GM12878 (cell line): ENCODE measurements at regions not wholly inside any gene's neighbourhood (a gene's known extent, or its start where the extent isn't known, plus 50 kb on each side); places are given as distances from the start of the nearest gene placed in this dataset.

ENCODE experiments used
- ATAC-seq: fragments of 200-7000 bp; cut with Tn5 transposase; 3 replicates; pipeline ENCODE4 v1.9.1; 2020; ENCODE audit warnings: mild to moderate bottlenecking, moderate library complexity
- BruUV-seq: library from RNA; stranded (reverse); fragments of 400-500 nt; replicated peaks from 2 replicates; lab custom pipeline; 2021; lab: Mats Ljungman, UMichigan
- CTCF ChIA-PET: fragments of 300-600 bp; sonication (Branson Sonifier 250); formaldehyde crosslinking; extraction: SDS; loops from one replicate; lab custom pipeline; 2021; ENCODE audit warnings: inconsistent platforms; lab: Yijun Ruan, JAX
- POLR2A ChIA-PET: fragments of 350-600 bp; formaldehyde crosslinking; extraction: SDS; loops from one replicate; lab custom pipeline; 2021; ENCODE audit warnings: inconsistent platforms; lab: Charles Lee
- RAD21 ChIA-PET: fragments of 300-600 bp; sonication (Branson Sonifier 250); formaldehyde crosslinking; loops from one replicate; lab custom pipeline; 2023; ENCODE audit warnings: antibody characterized with exemption; ENCODE audit not compliant: unreplicated experiment; lab: Charles Lee
- SMC1A ChIA-PET: fragments of 300-600 bp; sonication (Branson Sonifier 250); formaldehyde crosslinking; loops from one replicate; lab custom pipeline; 2023; ENCODE audit not compliant: unreplicated experiment, uncharacterized antibody; lab: Charles Lee
- DNase-seq: peaks from one replicate; pipeline ENCODE4 v3.0.0-alpha.2; 2011; ENCODE audit warnings: low read depth, low spot score
- FAIRE-seq: peaks from 3 replicates; lab custom pipeline; 2011; peaks lifted over from hg19 to GRCh38; lab: Jason Lieb, UNC
- H2AFZ ChIP-seq: 2 replicates; pipeline ENCODE4 v1.6.0; 2011; ENCODE audit warnings: low read depth, low read length, control low read depth; ENCODE audit not compliant: control insufficient read depth
- H3K27ac ChIP-seq: 2 replicates; pipeline ENCODE4 v1.5.1; 2011; ENCODE audit warnings: control low read depth; ENCODE audit not compliant: control insufficient read depth, insufficient read depth
- H3K27me3 ChIP-seq, 2 experiments: replicated peaks in 1 of 2; 2 replicates each; pipeline versions ENCODE4 v1.6.0 to v1.6.1; 2011; ENCODE audit warnings: low read length in 1 of 2; ENCODE audit not compliant: control insufficient read depth in 2 of 2, insufficient read depth in 2 of 2
- H3K36me3 ChIP-seq, 2 experiments: 2 replicates each; pipeline ENCODE4 v1.5.1; 2011; ENCODE audit warnings: low read length in 1 of 2; ENCODE audit not compliant: control insufficient read depth in 2 of 2, insufficient read depth in 2 of 2
- H3K4me1 ChIP-seq: 2 replicates; pipeline ENCODE4 v1.6.1; 2011; ENCODE audit warnings: mild to moderate bottlenecking, low read length, moderate library complexity, mixed read lengths; ENCODE audit not compliant: control insufficient read depth, insufficient read depth
- H3K4me2 ChIP-seq: 2 replicates; pipeline ENCODE4 v1.6.0; 2011; ENCODE audit warnings: control low read depth; ENCODE audit not compliant: control insufficient read depth, insufficient read depth
- H3K4me3 ChIP-seq: fragments of 200-600 bp; sonication (generic); 2 replicates; pipeline ENCODE4 v1.5.1; 2016
- H3K79me2 ChIP-seq: 2 replicates; pipeline ENCODE4 v1.6.0; 2011; ENCODE audit warnings: low read length; ENCODE audit not compliant: control insufficient read depth, insufficient read depth
- H3K9ac ChIP-seq: 2 replicates; pipeline ENCODE4 v1.8.0; 2011; ENCODE audit warnings: low read length, control low read depth, mixed read lengths; ENCODE audit not compliant: control insufficient read depth, insufficient read depth
- H3K9me3 ChIP-seq: replicated peaks from 3 replicates; pipeline ENCODE4 v1.5.1; 2011; ENCODE audit warnings: mild to moderate bottlenecking, low read length; ENCODE audit not compliant: control insufficient read depth, insufficient read depth
- H4K20me1 ChIP-seq: 2 replicates; pipeline ENCODE4 v1.6.0; 2011; ENCODE audit not compliant: control insufficient read depth, insufficient read depth
- CHD2 ChIP-seq: IDR thresholded peaks from 2 replicates; pipeline ENCODE4 v1.6.1; 2011; ENCODE audit warnings: low read depth, low read length, improper control_type of control experiment, borderline replicate concordance
- SPI1 ChIP-seq: IDR thresholded peaks from 2 replicates; pipeline ENCODE4 v1.6.1; 2011; ENCODE audit warnings: low read depth, mild to moderate bottlenecking, low read length, moderate library complexity, borderline replicate concordance; ENCODE audit not compliant: insufficient read depth
- TCF12 ChIP-seq: IDR thresholded peaks from 2 replicates; pipeline ENCODE4 v1.6.1; 2011; ENCODE audit warnings: low read depth, mild to moderate bottlenecking, low read length
- WGBS: methylation state at CpG from one replicate; pipeline ENCODE4 v1.1.6; 2016; ENCODE audit warnings: low lambda C conversion rate; ENCODE audit not compliant: insufficient replicate concordance, insufficient coverage; ENCODE audit errors: missing lambda C conversion rate; 5-methylcytosine and 5-hydroxymethylcytosine counted together
- in situ Hi-C: fragments of 300-500 bp; cut with MboI; formaldehyde crosslinking; loops from 9 replicates; pipeline ENCODE4 v1.14.3; 2018; ENCODE audit warnings: mixed read lengths
- intact Hi-C: fragments of 100-400 bp; cut with micrococcal nuclease; formaldehyde crosslinking; loops from one replicate; pipeline ENCODE4 v1.14.2; 2022; ENCODE audit not compliant: unreplicated experiment
- TF ChIP-seq, protein P1 (sequence below): fragments of 450-650 bp; IDR thresholded peaks from 2 replicates; pipeline ENCODE4 v1.6.1; 2018; ENCODE audit warnings: mild to moderate bottlenecking, low read depth, moderate library complexity; ENCODE audit not compliant: partially characterized antibody
- TF ChIP-seq, protein P2 (sequence below): fragments of 450-650 bp; conservative IDR thresholded peaks from 2 replicates; pipeline ENCODE4 v1.6.1; 2017; ENCODE audit warnings: mild to moderate bottlenecking, moderate library complexity

DNA sequence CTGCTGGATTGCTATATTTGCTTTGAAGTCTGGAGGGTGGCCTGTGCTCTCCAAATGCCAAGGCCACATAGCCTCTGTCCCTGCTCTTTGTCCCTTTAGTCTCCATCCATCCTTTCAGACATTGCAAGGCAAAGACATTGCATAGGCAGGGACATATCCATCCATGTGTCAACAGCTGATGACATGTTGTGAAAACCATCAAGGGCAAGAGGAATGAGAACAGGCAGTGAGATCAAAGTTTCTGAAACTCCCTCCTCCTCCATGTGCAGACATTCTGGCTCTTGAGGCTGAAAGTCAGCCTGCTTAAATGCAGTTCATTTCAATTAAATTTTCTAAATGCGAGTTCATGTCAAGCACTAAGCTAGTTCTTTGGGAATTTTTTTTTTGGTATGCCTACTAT, 135.2 kb upstream of the CTNNB1 start:
- BruUV-seq: no TSS peak
- CTCF ChIA-PET: interaction anchor here (0.6 kb wide), 1 partner anchor 170 kb away, joined by 3 read pairs; no protein-coding TSS in a partner anchor
- Histone ChIP-seq H2AFZ (no peak overlapping the region), H3K4me3 (no peak overlapping the region), H3K9me3 (no peaks in the 10 kb centered on the region), H3K27me3 (no peaks in the 10 kb centered on the region), H3K27ac (no peak overlapping the region), H3K9ac (no peak overlapping the region), H3K4me2 (no peak overlapping the region), H3K36me3 (no peaks in the 10 kb centered on the region), H4K20me1 (no peaks in the 10 kb centered on the region), H3K79me2 (no peaks in the 10 kb centered on the region), H3K4me1 (no peaks in the 10 kb centered on the region)
- ATAC-seq (no peak), FAIRE-seq (no peak), DNase-seq (no peak)
- WGBS: 0% methylated on average over 1 of the region's 1 CpG
- TF ChIP-seq CHD2 (no peak), TCF12 (no peak)
- TF ChIP-seq, protein P1, sequence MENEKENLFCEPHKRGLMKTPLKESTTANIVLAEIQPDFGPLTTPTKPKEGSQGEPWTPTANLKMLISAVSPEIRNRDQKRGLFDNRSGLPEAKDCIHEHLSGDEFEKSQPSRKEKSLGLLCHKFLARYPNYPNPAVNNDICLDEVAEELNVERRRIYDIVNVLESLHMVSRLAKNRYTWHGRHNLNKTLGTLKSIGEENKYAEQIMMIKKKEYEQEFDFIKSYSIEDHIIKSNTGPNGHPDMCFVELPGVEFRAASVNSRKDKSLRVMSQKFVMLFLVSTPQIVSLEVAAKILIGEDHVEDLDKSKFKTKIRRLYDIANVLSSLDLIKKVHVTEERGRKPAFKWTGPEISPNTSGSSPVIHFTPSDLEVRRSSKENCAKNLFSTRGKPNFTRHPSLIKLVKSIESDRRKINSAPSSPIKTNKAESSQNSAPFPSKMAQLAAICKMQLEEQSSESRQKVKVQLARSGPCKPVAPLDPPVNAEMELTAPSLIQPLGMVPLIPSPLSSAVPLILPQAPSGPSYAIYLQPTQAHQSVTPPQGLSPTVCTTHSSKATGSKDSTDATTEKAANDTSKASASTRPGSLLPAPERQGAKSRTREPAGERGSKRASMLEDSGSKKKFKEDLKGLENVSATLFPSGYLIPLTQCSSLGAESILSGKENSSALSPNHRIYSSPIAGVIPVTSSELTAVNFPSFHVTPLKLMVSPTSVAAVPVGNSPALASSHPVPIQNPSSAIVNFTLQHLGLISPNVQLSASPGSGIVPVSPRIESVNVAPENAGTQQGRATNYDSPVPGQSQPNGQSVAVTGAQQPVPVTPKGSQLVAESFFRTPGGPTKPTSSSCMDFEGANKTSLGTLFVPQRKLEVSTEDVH: no peak
- intact Hi-C loops (no loop called here), in situ Hi-C loops (no loop called here)
- POLR2A ChIA-PET: no interaction called here
- SMC1A ChIA-PET: no interaction called here
- RAD21 ChIA-PET: no interaction called here

DNA sequence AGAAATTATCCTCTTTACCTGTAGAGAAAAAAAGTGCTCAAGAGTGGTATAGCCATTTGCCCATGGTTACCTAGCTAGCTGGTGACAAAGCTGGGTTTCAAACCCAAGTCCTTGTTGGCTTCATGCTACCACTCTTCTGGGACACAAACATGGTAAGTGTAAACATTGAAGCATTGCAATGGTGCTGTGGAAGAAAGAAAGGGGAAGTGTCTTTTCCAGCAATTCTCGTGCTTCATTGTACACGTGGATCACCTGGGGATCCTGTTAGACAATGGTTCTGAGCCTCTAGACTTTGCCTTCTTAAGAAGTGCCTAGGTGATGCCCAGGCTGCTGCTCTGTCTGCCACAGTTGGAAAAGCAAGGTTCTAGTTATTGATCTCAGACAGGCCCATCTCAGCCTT, 134.8 kb upstream of the CTNNB1 start:
- 2% methylated on average over 2 of the region's 2 CpGs for whole genome bisulfite sequencing
- Histone ChIP-seq H3K27ac (no peak overlapping the region), H3K79me2 (no peaks in the 10 kb centered on the region), H4K20me1 (no peaks in the 10 kb centered on the region), H3K27me3 (no peaks in the 10 kb centered on the region), H3K9ac (no peak overlapping the region), H3K9me3 (no peaks in the 10 kb centered on the region), H3K4me3 (no peak overlapping the region), H2AFZ (no peak overlapping the region), H3K36me3 (no peaks in the 10 kb centered on the region), H3K4me2 (no peak overlapping the region), H3K4me1 (no peaks in the 10 kb centered on the region)
- in situ Hi-C loops (no loop called here), intact Hi-C loops (no loop called here)
- ChIA-PET POLR2A (no interaction called here), SMC1A (no interaction called here), CTCF (interaction anchor here (0.6 kb wide), 1 partner anchor 169 kb away, joined by 3 read pairs; no protein-coding TSS in a partner anchor), RAD21 (no interaction called here)
- TF ChIP-seq, protein P2, sequence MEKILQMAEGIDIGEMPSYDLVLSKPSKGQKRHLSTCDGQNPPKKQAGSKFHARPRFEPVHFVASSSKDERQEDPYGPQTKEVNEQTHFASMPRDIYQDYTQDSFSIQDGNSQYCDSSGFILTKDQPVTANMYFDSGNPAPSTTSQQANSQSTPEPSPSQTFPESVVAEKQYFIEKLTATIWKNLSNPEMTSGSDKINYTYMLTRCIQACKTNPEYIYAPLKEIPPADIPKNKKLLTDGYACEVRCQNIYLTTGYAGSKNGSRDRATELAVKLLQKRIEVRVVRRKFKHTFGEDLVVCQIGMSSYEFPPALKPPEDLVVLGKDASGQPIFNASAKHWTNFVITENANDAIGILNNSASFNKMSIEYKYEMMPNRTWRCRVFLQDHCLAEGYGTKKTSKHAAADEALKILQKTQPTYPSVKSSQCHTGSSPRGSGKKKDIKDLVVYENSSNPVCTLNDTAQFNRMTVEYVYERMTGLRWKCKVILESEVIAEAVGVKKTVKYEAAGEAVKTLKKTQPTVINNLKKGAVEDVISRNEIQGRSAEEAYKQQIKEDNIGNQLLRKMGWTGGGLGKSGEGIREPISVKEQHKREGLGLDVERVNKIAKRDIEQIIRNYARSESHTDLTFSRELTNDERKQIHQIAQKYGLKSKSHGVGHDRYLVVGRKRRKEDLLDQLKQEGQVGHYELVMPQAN: no peak
- TF ChIP-seq SPI1: peak; percentile 32; the same call in 1 of the 2 replicates
- FAIRE-seq (no peak), DNase-seq (no peak), ATAC-seq (no peak)
- no TSS peak for BruUV-seq
